ENCODE measurements at regions not wholly inside any gene's neighbourhood (a gene's known extent, or its start where the extent isn't known, plus 50 kb on each side); places are given as distances from the start of the nearest gene placed in this dataset.
A peak's percentile ranks its signal among the peaks of the same experiment; 100 is the strongest.

DNA sequence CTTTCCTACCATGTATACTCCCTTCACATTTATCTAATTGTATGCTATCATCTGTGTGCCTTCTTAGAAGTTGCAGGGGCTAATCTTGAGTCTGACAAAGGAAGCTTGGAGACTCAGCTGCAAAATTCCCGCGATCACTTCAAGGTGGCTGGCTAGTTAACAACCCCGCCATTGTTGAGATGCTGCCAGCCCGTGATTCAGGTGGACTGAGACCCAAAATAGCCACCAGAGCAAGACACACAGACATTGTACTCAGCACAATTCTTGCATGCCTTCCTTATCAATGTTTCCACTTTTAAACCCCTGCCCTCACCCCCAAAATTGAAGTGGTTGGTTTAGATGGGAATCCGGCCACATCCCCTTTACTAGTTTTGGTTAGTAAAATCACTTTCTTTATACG, 225.8 kb upstream of the ZNF717 start:
- no peak for DNase-seq

DNA sequence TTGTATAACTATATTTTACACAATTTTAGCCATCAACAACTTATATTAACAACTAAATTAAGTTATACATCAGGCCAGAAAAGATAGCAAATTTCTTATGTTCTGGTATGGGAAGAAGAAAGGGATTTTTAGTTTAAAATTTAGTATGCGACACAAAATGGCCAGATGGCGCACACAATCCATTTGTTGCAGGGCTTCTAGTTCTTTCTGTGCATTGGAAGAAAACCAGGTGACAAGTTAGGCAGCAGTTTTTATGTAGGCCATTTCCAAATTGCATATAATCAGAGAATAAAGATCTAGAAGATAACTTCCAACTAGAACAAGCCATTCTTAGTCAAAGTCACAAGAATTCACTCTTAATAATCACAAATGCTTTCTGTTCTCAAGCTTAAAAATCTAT, 230.1 kb upstream of the ZNF717 start:
- DNase-seq, result no peak

DNA sequence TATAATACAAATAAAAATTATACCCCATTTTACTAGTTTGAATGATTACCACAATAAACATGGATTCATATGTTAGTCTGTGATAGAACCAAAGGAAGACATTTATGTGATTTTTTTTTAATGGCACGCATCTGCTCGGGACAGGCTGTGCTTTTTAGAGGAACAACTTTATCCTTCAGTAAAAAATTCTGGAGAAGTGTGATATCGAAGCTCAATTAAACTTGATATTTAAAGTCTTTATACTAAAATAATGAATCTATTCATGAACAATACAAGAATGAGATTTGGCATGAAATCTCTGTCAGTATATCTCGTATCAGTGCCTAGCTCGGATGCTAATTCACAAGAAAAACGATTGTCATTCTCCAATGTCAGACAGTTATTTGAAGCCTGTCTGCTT, 230.8 kb upstream of the ZNF717 start:
- no peak for DNase-seq

DNA sequence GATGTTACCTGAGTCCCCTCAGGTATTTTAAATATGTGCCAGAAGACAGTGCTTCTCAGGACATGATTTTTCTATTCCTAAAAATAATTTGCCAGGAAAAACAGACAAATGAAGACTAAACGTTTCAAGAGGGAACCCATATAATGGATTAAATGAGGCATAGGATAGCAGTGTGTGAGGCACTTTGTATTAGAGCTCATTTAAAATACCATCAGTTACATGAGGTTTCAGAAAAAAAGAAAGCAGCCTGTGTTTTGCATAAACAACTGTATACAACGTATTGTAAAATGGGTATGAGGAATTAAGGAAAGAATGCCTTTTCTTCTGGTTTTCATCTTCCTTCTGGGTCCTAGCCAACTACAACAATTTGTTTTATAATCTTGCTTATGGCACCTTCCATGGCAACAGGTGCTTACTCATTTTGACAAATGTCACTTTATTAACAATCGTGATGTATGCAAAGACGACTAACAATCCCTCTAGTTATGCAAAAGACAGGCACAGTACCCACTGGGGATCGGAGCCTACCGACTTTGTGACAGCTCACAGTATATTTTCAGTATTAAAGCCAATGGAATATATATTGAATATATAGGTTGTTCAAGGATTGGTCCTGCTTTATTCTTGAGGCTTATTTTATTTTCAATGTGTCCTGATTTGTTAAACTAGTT, 231.6 kb upstream of the ZNF717 start:
- DNase-seq, result no peak

DNA sequence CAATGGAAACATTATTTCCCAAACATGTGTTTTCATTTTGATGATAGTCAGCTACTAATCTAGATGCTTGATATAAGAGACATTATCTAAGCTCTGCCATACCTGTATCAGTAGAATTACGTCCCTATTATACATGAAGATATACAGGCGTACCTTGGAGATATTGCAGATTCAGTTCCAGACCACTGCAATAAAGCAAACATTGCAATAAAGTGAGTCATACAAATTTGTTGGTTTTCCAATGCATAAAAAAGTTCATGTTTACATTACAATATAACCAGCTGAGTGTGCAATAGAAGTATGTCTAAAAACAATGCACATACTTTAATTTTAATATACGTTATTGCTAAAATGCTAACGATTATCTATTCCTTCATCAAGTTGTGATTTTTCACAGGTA, 236.0 kb upstream of the ZNF717 start:
- no peak for DNase-seq

DNA sequence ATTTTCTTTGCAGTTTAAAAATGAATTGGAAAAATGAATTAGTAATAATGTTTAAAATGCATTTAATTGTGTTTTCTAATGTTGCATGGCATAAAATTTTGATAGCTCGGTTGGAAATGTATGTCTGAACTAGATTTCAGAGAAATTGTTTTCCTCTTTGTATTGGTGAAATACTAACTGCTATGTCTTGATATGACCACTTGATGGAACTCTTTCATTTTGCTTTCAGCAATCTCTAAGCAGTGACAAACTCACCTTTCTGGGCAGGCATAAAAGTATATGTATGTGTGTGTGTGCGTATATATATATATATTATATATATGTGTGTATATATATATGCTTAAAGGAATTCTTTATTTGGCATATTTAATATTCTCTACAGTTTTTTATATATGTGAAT, 239.3 kb upstream of the ZNF717 start:
- DNase-seq, result peak; percentile 23

DNA sequence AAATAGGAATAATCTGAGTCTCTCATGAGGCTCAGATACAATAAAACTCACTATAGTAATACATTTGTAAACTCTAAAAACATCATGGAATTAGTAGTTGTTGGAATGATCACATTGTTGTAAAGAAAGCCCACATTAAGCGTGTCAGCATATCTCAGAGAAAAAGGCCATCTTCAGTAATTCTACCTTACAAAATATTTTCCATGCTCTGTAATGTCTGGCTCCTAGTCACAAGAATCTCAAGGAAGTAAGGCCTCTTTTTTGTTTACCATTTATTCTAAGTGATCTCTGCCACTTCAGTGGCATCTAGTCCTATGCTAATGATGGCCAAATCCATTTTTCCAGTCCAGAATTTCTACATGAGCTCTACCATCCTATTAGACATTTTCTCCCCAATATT, 240.2 kb upstream of the ZNF717 start:
- no peak for DNase-seq

DNA sequence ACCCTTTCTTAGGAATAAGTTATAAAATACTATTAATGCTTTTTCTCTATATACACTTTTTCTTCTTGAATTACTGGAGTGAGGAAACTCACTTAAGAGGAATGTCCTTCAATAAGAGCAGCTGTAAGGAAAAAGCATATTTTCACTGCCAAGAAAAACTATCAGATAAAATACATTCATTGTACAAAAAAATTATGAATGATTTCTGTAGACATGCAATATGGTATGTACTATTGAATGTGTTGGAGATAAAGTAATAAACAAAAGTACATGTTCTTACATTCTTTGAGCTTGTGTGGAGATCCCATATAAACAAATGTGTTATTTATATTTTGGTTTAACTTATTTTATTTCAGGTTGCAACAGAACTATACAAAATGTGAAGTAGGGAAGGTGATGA, 241.0 kb upstream of the ZNF717 start:
- no peak for DNase-seq

DNA sequence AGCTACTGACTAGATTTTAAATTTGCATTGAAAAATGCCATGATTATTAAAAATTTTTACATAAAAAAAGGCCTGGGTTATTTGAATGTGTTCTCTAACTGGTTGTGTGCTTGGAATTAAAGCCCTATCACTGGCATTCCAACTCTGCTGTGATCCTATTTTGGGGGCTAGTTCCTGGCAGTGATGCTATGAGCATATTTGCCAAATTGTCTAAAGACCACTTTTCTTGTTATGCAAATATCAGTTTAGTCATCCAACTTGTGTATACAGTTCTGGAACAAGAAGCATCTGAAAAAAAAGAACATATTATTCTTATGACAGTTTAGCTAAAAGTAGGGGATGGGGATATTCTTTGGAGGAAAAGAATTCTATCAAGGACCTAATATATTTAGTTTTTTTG, 243.4 kb upstream of the ZNF717 start:
- DNase-seq, result no peak

DNA sequence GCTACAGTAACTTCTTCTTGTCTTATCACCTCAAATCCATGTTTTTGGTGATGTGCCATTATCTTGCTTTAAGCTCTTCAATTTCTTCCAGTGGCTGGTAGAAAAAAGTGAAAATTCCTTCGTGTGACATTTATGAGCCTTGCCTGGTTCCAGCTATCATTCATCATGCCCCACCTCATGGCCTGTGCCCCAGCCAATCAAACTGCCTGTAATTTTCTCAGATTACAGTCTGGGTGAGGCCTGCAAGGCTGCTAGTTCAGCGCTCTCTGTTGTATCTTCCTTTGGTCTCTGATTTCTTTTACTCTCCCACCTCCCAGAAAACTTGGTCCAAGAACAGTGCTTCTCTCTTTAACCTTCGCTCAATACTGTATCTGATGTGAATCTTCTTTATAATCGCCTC, 249.3 kb upstream of the ZNF717 start:
- no peak for DNase-seq

DNA sequence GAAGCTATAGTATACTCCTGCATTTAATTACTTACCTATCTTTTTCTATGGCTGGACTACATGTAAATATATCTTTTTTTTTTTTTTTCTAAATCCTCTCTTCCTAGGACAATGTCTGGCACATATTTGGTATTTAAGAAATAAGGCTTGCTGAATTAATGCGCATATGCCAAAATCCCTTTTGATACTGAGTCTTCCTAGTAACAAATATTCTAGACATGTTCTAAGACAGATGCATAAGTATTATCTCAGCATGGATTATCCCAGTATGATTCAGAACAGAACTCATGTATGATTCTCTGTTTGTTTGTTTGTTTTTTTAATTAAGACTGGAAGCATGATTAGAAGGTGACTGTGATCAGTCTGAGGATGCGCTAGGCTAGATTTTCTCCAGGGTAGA, 249.8 kb upstream of the ZNF717 start:
- DNase-seq, result no peak

DNA sequence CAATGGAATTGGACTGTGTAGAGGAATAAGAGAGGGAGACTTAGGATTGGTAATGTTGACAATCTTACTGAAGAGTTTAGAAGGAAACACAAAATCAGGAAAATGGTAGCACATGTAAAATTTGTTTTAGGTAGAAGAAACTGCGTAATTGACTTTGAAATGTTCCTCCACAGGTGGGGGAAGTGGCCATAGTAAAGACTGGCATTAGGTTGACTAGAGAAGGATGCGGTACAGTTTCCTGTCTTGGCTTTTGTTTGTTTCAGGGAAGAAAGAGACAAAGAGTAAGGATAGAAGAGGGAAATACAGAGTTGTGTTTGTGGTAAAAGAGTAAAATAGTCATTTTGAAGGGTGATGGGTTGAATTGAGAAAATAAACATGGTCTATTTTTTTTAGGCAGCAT, 253.6 kb upstream of the ZNF717 start:
- no peak for DNase-seq

DNA sequence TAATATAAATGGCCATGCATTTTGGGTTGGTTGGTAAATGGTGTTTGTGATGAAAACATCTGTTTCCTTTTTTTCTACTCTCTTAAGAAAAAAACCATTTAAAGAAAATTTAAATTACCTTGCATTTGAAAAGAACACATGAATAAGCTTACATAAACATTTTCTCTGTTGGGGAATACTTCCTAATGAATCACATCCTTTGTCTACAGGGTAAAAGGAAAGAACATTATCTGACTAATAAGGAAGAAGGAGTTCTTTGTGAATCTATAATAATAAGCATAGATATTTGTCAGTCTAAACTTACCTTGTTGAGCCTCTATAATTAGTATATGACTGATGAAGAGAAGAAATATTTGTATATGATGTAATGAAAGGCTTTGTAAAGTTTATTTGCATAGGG, 254.1 kb upstream of the ZNF717 start:
- no peak for DNase-seq

DNA sequence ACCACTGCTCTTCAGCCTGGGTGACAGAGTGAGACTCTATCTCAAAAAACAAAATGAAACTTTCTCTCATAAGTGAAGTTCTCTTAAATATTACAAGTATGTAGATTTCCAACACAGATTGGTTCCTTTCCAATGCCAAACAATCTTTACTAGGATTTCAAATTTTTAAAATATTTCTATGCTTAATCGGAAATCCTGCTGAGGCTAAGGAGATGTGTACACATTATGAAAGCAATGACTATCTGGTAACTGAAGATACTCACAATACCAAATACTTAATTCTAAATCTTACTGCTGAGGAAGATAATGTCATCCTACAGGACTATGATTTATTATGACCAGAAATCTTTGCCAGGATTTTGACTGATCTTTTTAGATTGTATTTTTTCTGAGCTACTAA, 255.6 kb upstream of the ZNF717 start:
- DNase-seq, result no peak

DNA sequence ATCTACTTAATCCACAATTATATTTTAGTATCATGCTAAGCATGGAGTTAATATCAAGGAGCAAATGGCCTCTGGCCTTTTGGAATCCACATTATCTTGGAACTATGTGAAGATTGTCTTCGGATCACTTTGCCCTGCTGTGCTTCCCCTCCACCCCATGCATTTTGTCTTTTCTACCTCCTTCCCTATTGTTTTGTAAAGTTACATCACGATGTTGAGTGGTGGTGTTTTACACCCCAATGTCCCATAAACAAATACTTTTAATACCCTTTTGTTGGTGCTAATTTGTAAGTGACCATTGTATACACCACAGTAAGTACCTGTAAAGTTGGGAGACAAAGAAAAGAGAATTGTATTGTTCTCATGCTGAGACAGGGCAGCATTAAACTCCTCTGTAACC, 258.4 kb upstream of the ZNF717 start:
- no peak for DNase-seq

DNA sequence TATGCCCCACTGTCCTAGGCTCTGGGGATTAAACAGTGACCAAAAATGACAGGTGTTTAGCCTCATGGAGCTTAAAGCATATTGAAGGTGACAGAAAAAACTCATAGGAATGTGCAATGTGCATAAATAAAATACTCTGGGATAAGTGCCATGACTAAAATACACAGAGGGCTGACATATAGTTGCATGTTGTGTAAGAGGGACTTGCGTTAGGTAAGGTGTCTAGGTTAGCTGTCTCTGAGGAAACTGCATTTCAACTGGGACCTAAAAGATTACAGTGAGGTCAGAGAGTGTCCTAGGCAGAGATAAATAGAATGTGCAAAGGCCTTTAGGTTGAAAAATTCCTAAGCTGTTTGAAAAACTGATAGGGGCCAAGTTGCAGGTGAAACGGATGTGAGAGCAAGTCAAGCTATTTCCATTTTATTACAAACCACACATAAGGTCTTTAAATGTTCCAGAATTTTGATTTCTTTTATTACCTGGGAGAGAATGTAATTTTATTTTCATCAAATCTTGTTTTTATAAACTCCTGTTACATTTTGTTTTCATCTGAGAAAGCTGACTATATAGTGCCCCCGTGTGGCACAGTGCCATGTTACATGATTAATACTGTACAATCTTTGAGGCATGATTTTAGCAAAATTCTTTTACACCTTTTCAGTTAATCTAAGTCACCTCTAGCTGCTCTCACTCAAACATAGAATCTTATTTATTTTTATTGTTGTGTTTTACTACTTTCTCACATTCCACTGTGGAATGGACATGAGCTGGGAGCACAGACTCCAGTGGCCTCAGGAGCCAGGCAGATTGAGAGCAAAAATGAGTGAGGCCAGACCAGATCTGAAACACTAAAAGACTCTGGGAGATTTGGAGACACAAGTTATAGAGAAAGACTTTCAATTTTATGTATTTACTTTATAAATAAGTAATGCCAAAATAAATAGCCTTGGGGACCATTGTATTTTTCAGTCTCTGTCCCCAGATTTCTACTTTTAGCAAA, 259.6 kb upstream of the ZNF717 start:
- DNase-seq, result peak; percentile 0

DNA sequence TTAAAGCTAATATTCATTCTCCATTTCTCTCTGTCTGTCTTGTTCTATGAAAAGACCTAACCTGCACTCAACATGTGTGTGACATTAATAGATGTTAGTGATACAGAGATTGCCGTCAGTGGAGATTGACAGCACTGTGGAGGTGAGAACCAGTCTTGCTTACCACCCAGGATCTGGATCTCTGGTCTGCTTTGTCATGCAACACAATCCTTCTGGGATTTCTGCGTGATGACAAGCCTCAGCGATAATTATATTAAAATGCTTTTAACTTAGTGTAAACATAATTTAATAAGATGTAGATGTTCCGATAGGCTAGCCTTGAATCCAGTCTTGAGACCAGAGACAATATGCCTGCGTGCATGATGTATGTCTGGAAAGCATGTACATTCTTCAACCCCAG, 262.0 kb upstream of the ZNF717 start:
- DNase-seq, result no peak

DNA sequence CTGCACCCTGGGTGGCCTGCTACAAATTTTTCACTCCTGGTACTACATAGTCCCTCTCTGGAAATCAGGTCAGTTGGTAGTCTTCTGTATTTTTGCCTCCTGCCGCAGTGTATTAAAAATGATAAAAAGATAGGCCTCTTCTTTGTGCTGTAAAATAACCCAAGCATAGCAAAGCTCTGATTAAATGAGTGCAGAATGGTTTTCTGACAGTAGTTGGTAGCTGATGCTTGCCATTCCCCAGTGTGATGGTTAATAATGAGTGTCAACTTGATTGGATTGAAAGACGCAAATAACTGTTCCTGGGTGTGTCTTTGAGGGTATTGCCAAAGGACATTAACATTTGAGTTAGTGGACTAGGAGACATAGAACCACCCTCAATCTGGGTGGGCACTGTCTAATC, 264.4 kb upstream of the ZNF717 start:
- DNase-seq, result no peak

DNA sequence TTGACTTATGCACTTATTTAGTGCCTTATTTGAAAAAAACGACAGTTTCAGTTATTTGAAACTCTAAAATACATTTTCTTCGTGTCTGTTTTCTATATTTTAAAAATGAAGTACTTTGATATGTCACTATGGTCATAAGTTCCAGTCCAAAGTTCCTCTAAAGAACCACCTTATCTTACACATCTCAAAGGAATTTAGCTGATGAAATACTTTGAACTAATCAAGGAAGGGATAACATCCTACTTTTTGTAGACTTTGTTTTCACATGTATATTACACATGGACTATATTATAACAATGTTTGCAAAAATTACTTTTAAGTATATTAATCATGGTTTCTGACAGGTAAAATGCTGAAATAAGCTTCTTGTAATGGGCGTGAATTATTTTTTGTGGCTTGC, 265.8 kb upstream of the ZNF717 start:
- no peak for DNase-seq

DNA sequence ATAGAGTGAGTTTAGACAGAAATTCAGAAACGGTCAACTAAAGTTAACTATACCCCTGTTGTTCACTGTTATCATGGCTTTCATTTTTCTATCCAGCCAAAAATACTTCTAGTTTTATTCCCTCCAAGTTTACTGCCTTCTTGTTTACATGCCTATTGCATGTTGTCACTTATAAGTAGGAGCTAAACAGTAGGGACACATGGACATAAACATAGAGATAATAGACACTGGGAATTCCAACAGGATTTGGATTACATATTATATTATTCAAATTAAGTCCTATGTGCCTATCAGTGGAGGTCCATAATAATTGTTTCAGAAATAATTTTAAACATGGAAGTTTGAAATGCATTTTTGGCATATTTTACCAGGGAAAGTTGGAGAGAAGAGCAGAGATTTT, 269.1 kb upstream of the ZNF717 start:
- DNase-seq, result no peak

DNA sequence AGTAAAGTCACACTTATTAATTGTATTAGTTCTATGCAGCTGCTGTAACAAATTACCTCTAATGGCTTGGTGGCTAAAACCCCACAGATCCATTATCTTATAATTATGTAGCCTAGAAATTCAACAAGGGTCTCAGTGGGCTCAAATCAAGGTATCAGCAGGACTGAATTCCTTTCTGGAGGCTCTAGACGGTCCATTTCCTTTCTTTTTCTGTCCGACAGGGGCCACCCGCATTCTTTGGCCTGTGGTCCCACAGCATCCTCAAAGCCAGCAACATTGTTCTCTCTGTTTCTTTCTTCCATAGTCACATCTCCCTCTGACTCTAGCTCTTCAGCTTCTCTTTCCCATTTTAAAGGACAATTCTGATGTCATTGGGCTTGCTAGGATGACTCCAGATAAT, 276.3 kb upstream of the ZNF717 start:
- DNase-seq, result no peak

DNA sequence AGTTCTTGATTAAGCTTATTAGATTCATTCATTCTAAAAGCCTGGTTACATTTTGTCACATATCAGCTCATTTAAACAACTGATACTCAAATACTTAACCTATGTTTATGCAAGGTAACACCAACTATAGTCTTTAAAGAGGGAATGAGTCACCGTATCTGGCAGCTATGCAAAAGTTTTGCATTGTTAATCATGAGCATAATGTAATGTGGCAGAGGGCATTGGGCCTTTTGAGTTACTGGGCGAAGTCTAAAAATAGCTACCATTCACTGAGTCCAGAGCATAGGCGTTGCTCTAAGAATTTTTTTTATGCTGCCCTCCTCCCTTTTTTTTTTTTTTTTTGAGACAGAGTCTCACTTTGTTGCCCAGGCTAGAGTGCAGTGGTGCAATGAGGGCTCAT, 277.7 kb upstream of the ZNF717 start:
- DNase-seq, result no peak

DNA sequence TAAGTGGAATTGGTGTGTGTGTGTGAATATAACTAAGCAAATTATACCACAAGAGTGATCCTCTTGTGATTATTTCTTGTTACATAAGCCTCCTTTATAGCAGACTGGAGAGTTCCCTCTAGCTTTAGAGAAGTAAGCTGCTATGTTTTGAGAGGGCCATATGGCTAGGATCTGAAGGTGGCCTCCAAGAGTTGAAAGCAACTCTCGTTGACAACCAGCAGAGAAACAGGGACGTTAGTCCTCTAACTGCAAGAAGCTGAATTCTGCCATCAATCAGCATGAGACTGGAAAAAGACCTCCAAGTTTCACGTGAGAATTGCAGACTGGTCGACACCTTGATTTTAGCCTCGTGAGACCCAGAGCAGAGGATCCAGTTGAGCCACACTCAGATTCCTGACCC, 278.5 kb upstream of the ZNF717 start:
- DNase-seq, result no peak

DNA sequence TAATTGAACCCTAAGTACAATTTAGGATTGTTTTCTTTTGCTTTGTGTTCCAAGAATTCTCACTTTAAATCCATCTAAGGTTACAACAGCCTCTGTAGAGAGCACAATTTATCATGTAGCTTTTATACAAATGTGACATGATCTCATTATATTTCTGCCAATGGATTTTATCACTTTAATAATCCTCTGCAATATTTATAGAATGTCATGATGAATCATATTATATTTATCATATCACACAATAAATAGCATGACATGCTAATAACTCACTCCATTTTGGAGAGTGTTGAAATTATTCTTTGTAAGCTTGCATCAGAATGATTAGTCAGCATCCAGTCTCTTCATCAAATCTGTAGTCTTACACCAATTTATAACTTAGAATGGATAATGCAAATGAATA, 280.6 kb upstream of the ZNF717 start:
- peak; percentile 0 for DNase-seq

DNA sequence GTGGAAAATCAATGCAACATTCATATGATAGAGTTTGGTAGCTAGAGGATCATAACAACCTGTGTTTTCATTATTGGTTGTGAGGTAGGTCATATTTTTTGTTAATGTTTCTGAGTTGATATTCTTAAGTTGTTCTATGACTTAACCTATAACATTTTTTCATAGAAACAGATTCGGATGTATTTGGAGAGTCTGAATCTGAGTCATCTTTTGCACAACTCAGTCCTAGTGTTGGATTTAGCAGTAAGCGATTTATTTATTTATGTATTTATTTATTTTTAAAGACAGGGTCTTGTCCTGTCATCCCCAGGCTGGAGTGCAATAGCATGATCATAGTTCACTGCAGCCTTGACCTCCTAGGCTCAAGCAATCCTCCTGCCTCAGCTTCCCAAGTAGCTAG, 292.8 kb upstream of the ZNF717 start:
- no peak for DNase-seq
